NCI-H69 (cell line): ENCODE measurements at regions not wholly inside any gene's neighbourhood (a gene's known extent, or its start where the extent isn't known, plus 50 kb on each side); places are given as distances from the start of the nearest gene placed in this dataset.
A peak's percentile ranks its signal among the peaks of the same experiment; 100 is the strongest.
"Not testable (repeated sequence)": the region's sequence is repeated elsewhere in the genome, so short reads cannot be mapped to it uniquely, and the experiment has no call there.

Experiments used
- DNase-seq: peaks from one replicate; lab custom pipeline; 2025; lab: John Stamatoyannopoulos, UW

DNA sequence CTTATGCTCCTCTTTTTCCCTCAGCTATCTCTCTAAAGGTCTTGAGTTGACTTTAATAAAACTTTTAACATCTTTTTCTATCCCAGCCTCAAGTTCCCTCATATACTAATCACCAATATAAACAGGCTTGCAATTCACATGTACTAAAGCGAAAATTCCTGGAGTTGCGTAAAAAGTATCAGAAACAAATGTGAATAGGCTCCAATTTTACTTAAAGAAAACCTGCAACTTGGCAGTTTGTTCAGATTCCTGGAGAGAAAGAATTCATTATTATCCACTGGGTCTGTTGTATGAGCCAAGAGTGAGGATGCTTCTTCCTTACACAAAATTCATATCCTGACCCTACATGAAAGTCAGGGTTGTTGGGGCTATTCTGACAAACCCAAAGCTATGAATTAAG lies 384.2 kb downstream of the DTWD2 start:
- DNase-seq: no peak

DNA sequence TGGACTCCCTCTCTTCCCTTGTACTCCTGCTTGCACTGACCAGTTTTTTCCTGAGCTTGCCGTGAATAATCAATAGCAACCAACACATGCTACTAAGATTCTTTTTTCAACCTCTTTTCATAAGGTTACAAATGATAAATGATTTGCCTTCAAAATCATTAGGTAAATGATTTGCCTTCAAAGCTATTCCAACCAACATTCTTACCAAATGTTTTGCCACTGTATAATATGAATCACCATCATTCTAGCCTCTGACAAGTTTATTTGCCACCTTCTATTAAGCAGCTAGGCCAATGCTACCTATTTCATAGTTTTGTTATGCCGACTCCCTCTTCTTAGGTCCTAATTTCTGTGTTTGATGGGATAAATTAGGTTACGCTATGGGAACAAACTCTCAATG lies 385.1 kb downstream of the DTWD2 start:
- DNase-seq: no peak

DNA sequence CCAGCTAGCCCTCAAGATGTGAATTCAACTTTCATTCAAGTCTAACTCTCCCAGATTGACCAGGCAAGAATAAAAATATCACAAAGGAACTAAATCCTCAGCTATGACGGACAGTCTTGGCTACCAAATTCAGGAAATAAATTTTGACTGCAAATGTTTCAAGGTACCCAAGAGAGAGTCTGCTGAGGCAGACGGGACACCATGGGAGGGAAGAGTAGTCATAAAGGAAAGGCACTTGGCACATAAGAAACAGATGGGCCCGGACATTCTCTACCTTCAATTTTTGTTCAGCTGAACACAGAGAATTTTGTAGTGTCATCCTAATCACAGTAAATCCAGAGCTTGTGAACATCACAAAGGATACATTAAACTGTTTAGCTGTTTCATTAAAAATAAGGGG lies 390.0 kb downstream of the DTWD2 start:
- DNase-seq: peak; percentile 59

DNA sequence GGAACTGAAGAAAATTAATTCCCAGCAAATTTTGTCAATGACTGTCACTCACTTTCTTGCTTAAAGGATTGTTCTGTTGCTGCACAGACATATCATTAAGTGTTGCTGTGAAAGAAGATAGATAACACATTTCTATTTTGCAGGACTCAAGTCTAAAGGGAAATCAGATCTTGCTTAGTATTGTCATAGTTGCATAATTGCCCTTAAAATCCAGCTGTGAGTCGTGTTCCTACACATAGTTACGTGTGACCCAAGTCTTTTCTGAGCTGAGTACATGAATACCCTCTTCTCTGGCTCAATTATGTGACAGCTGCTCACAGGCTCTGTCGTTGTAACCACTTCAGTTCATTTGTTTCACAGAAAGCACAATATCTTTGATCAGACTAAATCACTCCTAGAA lies 390.8 kb downstream of the DTWD2 start:
- DNase-seq: peak; percentile 89

DNA sequence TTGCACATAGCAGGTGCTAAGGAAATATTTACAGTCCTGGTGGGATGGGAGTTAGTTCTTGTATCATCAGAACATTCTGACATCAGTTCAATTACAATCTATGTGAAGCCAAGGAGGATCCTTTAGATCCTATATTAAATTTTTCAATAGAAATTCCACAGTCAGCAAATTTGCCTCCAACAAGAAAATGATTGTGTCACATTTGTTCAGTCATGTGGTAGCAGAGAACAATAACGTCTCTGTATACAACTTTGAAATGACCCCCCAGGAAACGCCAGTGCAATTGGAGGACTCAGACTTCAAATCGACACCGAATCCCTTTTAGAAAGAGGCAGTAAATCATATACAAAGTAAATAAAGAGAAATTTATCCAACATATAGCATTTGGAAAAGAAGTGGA lies 392.1 kb downstream of the DTWD2 start:
- peak; percentile 7 for DNase-seq

DNA sequence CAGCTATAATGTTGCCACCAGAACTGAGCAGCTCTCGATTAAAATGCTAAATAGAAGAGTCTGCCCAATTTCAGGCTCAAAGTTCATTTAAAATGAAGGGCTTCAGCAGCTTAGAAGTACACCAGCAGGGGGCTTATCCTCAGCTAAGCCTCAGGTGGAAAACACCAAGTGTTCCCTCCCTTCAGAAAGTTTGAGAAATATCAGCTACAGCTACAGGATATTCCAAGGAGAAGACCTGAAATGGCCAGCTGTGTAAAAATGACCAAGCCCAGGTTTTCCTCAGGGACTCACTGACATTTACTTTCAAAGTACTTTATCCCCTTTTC lies 395.4 kb downstream of the DTWD2 start:
- DNase-seq: peak; percentile 42

DNA sequence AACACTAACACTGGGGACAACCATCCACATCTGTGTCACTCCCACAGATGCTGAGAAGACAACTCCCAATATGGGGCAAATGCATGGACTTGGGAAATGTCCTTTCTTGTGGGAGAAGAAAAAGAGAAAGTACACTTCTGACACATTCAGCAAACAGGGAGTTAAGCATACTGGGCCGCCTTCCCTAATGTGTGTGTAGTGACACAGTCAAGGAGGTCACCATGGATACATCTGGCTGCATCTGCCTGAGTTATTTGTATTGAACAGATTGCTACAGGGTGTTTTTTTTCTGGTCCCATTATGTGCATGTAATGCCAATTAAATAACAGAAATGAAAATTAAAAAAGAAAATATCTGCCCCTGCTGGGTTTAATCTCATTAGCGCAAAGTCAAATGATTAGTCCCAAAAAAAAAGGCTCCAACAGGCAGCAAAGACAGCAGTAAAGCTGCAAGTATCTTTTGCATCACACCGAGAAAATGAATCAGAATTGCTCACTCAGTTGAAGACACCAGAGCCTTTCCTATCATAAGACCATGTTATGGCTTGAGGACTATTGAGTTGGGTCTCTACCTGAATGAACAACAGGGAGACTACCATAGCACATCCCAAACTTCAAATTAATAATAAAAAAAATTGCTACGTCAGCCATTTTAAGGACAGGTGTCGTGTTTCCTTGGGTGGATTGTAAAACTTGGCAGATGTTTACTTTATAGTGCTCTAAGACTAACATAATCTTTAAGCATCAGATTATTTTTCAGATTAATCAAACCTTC lies 395.9 kb downstream of the DTWD2 start:
- peak; percentile 77 for DNase-seq

DNA sequence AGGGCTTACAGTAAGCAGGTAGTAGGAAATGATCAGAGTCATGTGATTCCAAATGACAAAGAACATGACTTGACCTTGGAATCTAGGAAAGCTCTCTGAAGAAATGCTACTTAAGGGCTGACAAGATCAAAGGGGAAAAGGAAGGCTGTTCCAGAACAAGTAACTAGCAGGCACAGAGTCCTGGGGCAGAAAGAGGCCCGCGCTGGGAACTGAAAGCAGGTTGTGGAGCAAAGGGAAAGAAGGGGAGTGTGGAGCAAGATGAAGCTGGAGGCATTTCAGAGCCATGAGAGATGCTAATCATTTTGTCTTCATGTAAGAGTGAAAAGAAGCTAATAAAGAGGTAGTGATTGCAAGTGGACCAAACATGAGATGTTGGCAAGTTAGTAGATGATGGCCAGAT lies 397.5 kb downstream of the DTWD2 start:
- DNase-seq: no peak

DNA sequence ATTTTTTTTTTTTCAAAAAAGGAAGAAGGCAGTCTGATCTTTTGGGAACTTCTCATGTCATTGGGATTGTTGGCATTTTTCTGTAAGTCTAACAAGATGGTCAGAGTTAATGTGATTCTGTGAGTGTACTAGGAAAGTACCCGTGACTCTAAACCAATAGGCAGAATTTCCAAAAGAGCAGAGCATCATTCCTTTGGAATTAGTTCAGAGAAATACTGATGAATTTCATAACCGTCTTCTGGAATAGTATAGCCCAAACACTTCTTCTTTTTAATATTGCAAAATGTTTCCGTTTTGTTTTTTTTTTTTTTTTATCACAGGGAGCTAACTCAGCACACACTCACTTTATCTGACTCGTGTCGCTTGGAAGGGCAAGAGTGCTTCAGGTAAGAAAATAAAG lies 407.4 kb downstream of the DTWD2 start:
- DNase-seq: no peak

DNA sequence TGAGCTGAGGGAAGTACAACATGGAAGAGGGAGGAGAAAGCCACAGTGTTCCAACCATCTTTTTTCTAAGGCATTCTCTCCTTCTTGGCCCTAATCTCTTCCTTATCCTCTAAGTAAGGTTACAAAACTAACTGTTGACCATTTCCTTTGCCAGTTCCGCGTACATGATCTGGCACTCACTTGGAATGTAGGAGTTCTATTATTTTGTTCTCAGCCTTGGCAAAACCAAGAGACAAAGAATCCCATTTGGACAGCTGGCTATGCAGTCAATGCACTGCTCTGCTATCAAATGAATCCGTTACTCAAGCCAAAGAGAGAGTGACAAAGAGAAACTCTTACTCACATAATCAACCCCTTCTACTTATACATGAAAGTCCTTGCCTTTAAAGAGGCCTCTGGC lies 410.3 kb downstream of the DTWD2 start:
- no peak for DNase-seq

DNA sequence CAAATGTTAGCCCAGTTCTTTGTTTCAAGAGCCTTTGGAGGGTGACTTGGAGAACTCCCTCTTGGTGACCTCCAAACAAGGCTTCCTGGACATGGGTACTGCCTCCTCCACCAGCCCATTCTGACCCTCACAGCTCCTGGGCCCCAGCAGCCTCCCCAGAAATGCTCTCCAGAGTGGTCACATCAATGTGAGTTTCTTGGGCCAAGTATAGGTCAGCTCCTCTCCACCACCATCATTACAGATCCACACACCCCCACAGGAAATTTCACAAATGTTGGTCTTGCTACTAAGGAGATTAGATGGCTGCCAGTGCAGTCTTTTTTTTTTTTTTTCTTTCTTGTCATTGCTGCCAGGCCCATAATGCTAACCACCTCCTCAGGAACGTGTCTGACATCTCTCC lies 410.7 kb downstream of the DTWD2 start:
- no peak for DNase-seq

DNA sequence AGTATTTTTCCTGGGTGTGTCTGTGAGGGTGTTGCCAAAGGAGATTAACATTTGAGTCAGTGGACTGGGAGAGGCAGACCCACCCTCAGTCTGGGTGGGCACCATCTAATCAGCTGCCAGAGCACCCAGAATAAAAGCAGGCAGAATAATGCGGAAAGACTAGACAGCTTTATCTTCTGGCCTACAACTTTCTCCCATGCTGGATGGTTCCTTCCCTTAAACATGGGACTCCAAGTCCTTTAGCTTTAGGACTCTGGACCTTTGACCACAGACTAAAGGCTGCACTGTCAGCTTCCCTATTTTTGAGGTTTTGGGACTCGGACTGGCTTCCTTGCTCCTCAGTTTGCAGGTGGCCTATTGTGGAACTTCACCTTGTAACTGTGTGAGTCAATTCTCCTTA lies 418.1 kb downstream of the DTWD2 start:
- DNase-seq: not testable (repeated sequence)

DNA sequence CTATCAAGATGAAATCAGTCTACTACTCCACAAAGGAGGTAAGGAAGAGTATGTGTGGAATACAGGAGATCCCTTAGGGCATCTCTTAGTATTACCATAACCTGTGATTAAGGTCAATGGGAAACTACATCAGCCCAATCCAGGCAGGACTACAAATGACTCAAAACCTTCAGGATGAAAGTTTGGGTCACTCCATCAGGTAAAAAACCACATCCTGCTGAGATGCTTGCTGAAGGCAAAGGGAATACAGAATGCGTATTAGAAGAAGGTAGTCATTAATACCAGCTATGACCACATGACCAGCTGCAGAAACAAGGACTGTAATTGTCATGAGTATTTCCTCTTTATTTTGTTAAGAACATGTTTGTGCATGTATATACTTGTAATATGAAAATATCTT lies 418.8 kb downstream of the DTWD2 start:
- not testable (repeated sequence) for DNase-seq

DNA sequence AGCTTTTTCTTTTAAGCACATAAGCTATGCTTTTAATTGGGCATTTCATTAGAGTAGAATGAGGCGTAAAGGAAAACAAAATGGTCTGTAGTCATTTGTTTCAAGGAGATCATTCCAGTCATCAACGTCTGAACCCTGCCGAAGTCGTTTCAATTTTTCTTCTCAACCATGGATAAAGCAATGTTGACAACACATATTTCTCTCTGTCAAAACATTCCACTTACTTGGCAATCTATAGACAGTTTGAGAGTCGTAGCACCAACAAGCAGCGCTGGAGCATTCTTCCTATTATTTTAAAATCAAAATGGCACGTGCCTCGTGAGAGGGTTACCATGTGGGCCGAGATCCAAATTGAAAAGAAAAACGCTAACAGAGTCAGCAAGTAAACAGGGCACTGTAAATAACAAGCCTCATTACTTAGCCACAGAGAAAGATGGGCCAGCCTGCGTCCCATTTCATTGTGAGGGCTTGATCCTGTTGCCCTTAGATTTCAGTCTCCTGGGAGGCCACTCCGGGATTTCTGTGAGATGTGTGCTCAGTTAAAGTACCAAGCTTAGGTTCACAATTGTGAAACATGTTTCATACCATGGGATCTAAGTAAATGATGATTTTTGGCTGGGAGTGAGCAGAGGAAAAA lies 422.9 kb downstream of the DTWD2 start:
- no peak for DNase-seq

DNA sequence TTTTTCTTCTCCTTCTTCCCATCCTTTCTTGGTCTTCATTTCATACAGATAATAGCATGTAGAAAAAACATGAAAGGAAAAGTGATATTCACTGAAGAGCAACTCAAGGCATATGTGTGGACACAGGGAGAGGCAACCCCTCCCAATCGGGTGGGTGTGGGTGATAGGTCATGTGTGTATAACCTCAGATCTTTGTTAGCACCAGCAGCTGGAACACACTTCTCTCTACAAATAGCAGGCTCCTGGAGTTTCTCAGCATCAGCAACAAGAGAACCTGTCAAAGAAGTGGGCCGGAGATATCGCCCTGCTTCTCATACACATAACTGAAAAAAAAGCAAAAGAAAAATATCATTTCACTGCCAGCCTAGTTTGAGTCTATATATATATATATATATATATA lies 426.4 kb downstream of the DTWD2 start:
- peak; percentile 90 for DNase-seq

DNA sequence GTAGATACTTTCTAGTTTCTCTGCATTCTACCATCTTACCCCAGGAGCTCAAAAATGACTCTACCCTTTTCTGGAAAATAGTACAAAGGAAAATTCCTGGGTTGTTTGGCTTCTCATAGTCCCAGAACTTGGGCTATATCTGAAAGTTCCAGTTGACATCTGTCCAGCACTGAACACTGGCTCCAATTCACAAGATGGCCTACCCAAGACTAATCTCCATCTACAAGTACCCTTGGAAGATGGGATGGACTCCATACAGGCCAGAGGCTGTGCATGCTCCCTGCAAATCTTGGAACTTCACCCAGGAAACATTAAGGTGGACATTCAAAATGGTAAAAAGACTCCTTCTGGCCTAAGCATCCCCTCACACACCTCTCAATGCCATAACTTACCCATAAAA lies 427.1 kb downstream of the DTWD2 start:
- DNase-seq: no peak

DNA sequence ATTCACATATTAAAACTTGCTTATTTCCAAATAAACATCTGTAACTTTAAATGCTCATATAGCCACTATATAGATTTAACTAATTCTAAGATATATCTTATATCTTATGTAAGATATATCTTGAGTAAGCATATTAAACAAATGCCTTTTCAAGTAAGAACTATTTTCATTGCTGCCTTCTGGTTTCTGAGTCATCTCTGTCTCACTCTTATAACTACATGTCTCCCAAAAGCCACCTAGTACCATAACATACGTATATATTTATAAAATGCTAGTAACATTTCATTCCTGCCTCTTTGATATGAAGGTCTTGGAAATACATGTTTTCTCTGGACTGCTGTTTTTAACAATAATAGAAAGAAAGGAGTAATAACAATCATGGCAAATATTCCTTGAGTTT lies 429.5 kb downstream of the DTWD2 start:
- no peak for DNase-seq

DNA sequence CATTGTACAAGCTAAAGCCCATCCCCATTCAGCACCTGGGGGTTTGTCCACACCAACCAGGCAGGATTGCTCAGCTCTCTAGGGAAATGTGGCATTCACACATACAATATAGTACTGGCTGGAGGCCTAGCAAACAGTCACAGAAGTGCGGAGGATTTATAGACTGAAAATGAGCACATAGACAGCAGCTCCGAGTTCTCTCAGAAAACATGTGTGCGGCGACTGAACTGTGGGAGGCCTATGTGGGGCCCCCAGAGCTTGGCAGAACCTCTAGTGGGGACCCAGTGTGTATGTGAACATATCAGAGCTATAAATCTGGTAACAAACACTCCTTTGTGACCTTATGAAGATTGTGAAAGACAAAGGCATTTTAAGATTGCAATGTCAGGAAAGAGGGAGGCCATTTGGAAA lies 431.1 kb downstream of the DTWD2 start:
- peak; percentile 96 for DNase-seq

DNA sequence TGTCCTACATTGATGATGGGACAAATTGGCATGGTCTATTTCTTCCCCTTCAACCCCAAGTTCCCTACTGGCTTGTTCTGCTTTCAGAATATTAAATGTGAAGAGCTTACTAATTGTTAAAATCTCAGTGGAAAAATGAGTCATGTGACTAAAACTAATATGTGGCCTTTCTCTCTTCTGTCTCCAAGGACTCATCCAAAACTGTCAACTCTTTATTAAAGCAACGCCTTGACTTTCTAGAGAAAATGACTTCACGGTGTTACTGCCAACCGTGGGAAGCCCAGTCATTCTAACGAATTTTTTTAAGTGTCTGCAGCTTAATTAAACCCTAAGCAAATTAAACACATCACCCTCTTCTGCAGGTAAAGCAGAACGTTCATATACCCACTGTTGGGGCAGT lies 431.6 kb downstream of the DTWD2 start:
- DNase-seq: no peak

DNA sequence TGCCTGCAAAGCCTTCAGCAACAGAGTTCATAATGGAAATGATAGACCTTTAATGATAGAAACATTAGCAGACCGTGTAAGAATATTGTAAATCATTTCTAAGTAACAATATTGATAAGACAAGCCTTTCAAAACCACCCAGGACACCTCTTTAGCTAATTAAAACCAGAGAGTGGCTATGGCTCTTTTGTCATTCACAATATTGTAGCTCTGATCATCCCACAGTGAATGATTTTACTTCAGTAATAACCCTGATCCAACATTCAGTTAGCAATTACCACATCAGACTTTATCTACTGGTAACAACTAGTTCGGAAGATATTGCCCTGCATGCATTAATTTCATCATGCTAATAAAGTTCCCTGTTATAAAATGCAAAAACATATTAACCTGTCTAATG lies 432.6 kb downstream of the DTWD2 start:
- no peak for DNase-seq

DNA sequence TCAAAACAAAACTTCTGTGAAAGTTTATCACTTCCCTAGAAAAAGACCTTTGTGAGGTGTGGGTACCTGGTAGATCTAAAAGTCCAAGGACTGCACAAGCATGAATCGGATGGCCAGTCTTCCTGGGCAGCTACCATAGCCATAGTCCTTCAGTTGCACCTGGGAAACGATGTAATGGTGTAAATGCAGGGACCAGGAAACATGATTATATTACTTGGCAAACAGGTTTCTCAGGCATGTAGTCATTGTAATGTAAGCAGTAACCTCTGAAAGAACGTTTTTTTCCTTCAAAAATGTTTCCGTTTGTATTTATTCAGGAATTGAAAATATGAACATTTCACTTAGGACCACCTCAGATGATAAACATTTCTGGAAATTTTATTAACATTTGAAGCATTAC lies 433.4 kb downstream of the DTWD2 start:
- DNase-seq: peak; percentile 26

DNA sequence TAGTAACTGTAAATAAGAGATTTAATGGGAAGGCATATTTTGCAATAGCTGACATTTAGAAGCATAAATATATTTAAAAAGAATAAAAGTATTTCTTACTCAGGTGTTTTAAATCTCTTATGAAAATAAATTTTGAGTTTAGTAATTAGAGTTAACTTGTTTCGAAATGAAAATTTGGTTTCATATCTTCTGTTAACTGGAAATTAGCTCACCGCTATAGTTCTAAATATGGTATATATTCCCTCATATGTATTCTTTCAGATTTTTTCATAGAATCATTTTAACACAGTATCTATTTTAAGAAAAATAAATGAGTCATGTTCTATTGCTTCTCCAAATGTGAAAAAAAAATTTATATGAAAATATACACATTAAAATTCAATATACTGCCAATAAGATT lies 434.1 kb downstream of the DTWD2 start:
- no peak for DNase-seq

DNA sequence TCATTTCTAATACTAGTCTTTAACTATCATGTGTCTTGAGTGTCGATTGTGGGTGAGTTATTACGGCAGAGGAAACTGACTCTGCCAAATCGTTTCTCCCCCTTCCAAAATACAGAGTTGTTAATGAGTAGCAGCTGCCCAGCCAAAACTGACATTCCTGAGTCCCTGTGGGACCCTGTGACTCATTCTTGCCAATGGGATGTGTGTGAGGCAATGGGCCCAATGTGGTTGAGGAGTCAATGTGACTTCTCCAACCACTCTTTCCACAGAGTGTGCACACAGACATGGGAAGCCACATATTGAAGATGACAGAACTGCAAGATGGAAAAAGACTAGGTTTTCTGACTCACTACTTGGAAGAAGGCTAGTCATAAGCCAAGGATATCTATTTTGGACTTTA lies 434.7 kb downstream of the DTWD2 start:
- no peak for DNase-seq

DNA sequence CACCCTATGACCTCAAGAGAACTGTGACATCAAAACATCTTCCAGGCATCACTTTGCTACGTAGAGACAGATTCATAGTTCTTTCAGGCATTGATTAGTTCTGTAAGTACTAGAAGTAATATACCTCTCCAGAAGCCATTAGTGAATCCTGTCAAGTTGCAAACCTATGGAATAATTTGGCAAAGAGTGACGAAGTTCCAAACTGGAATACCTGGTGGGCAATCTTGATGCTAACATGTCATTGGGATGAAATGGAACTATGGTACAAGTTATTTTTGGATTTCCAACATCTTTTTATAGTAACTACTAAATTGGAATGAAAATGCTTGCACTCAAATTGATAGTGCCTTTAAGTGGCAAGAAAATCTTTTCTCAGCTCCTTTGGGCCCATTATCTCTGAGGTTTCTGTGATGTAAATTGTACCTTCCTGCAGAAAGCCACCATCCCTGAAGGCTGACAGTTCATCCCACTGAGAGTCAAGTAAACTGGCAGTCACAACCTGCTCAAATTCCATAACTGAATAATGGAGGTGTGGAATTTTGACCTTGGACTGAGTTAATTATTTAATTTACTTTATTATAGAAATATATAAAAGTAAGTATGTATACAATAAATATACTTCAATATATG lies 435.5 kb downstream of the DTWD2 start:
- no peak for DNase-seq
